Epithelial cell of proximal tubule (primary cell): ENCODE measurements at regions not wholly inside any gene's neighbourhood (a gene's known extent, or its start where the extent isn't known, plus 50 kb on each side); places are given as distances from the start of the nearest gene placed in this dataset.

Source experiments
- DNase-seq: peaks from one replicate; pipeline ENCODE4 v3.0.0-alpha.2; 2011; ENCODE audit warnings: low read depth
- H3K4me3 ChIP-seq: 2 replicates; pipeline ENCODE4 v1.5.1; 2011; ENCODE audit warnings: low read depth, mild to moderate bottlenecking, low read length
- CTCF ChIP-seq: conservative IDR thresholded peaks from 2 replicates; pipeline ENCODE4 v1.5.1; 2012; ENCODE audit warnings: low read depth, mild to moderate bottlenecking, low read length

GRCh38 chr11:134689886-134690285 lies 277.8 kb upstream of the B3GAT1 start:
- no peak for DNase-seq
- H3K4me3 ChIP-seq = no peak overlapping the region
- no peak for TF ChIP-seq CTCF

GRCh38 chr11:134687548-134687947 lies 275.5 kb upstream of the B3GAT1 start:
- TF ChIP-seq CTCF = no peak
- DNase-seq = no peak
- H3K4me3 ChIP-seq = no peak overlapping the region

- DNase-seq = no peak
- TF ChIP-seq CTCF = no peak
- no peak overlapping the region for H3K4me3 ChIP-seq
Observed at GRCh38 chr11:134686460-134687061, 274.5 kb upstream of the B3GAT1 start.

- TF ChIP-seq CTCF = no peak
- H3K4me3 ChIP-seq = no peak overlapping the region
- no peak for DNase-seq
Observed at GRCh38 chr11:134685793-134686380, 273.8 kb upstream of the B3GAT1 start.

- TF ChIP-seq CTCF = no peak
- H3K4me3 ChIP-seq = no peak overlapping the region
Observed at GRCh38 chr11:134684576-134684975, 272.5 kb upstream of the B3GAT1 start.

GRCh38 chr11:134683860-134684259 lies 271.8 kb upstream of the B3GAT1 start:
- H3K4me3 ChIP-seq = no peak overlapping the region
- no peak for TF ChIP-seq CTCF
- DNase-seq = no peak

More at GRCh38 chr11:134684576-134684975, 272.5 kb upstream of the B3GAT1 start:
- DNase-seq = no peak

- no peak for TF ChIP-seq CTCF
- no peak for DNase-seq
Observed at GRCh38 chr11:134682577-134682976, 270.5 kb upstream of the B3GAT1 start.

More at GRCh38 chr11:134682577-134682976, 270.5 kb upstream of the B3GAT1 start:
- no peak overlapping the region for H3K4me3 ChIP-seq
